Trophoblast cell (in vitro differentiated cells and primary cell): ENCODE measurements at regions not wholly inside any gene's neighbourhood (a gene's known extent, or its start where the extent isn't known, plus 50 kb on each side); places are given as distances from the start of the nearest gene placed in this dataset.

Experiments used
- DNase-seq, 2 donors: peaks; one replicate each; pipeline ENCODE4 v3.0.0-alpha.2; 2016
- H2AFZ ChIP-seq: 2 replicates; pipeline ENCODE4 v1.6.1; 2013; ENCODE audit warnings: low read length, moderate library complexity, mild to moderate bottlenecking; ENCODE audit not compliant: insufficient read depth, poor library complexity
- H2AK5ac ChIP-seq: 2 replicates; pipeline ENCODE4 v1.6.1; 2013; ENCODE audit warnings: mild to moderate bottlenecking, low read length
- H2BK120ac ChIP-seq: 2 replicates; pipeline ENCODE4 v1.6.1; 2013; ENCODE audit warnings: low read length, mild to moderate bottlenecking, moderate library complexity; ENCODE audit not compliant: insufficient read depth, poor library complexity
- H2BK12ac ChIP-seq: 2 replicates; pipeline ENCODE4 v1.6.1; 2013; ENCODE audit warnings: mild to moderate bottlenecking, low read length, moderate library complexity
- H2BK5ac ChIP-seq: 2 replicates; pipeline ENCODE4 v1.6.1; 2013; ENCODE audit warnings: low read length, low read depth, moderate library complexity, mild to moderate bottlenecking; ENCODE audit not compliant: poor library complexity
- H3K14ac ChIP-seq: 2 replicates; pipeline ENCODE4 v1.6.1; 2013; ENCODE audit warnings: mild to moderate bottlenecking, low read length
- H3K18ac ChIP-seq: 2 replicates; pipeline ENCODE4 v1.6.1; 2013; ENCODE audit warnings: mild to moderate bottlenecking, low read length
- H3K23ac ChIP-seq: 2 replicates; pipeline ENCODE4 v1.6.1; 2013; ENCODE audit warnings: low read length
- H3K27ac ChIP-seq: 2 replicates; pipeline ENCODE4 v1.5.1; 2013; ENCODE audit warnings: low read depth, mild to moderate bottlenecking, inconsistent platforms, low read length, moderate library complexity
- H3K27me3 ChIP-seq: 2 replicates; pipeline ENCODE4 v1.6.1; 2013; ENCODE audit warnings: inconsistent platforms, mild to moderate bottlenecking, low read length, moderate library complexity; ENCODE audit not compliant: insufficient read depth
- H3K36me3 ChIP-seq, 2 experiments: 1 replicate in 1 of 2; 2 replicates in 1 of 2; pipeline ENCODE4 v1.6.1; 2013; ENCODE audit warnings: low read length in 2 of 2, mild to moderate bottlenecking in 2 of 2, moderate library complexity in 1 of 2; ENCODE audit not compliant: insufficient read depth in 2 of 2, control insufficient read depth in 1 of 2
- H3K4ac ChIP-seq: 2 replicates; pipeline ENCODE4 v1.6.1; 2013; ENCODE audit warnings: low read depth, mild to moderate bottlenecking, low read length, moderate library complexity
- H3K4me1 ChIP-seq, 2 experiments: 1 replicate in 1 of 2; 2 replicates in 1 of 2; pipeline ENCODE4 v1.6.1; 2013; ENCODE audit warnings: low read length in 2 of 2, mild to moderate bottlenecking in 2 of 2, moderate library complexity in 1 of 2; ENCODE audit not compliant: insufficient read depth in 2 of 2, control insufficient read depth in 1 of 2
- H3K4me2 ChIP-seq: 2 replicates; pipeline ENCODE4 v1.6.1; 2013; ENCODE audit warnings: inconsistent platforms, mild to moderate bottlenecking, low read length, moderate library complexity
- H3K4me3 ChIP-seq: 2 replicates; pipeline ENCODE4 v1.5.1; 2013; ENCODE audit warnings: mild to moderate bottlenecking, low read depth, low read length, inconsistent platforms
- H3K79me1 ChIP-seq: one replicate; pipeline ENCODE4 v1.6.1; 2013; ENCODE audit warnings: low read length
- H3K79me2 ChIP-seq: 2 replicates; pipeline ENCODE4 v1.6.1; 2013; ENCODE audit warnings: low read length, mild to moderate bottlenecking; ENCODE audit not compliant: control insufficient read depth, insufficient read depth, poor library complexity
- H3K9ac ChIP-seq: 2 replicates; pipeline ENCODE4 v1.6.1; 2013; ENCODE audit warnings: mild to moderate bottlenecking, low read length
- H3K9me3 ChIP-seq: 2 replicates; pipeline ENCODE4 v1.6.1; 2013; ENCODE audit warnings: low read depth, mild to moderate bottlenecking, control low read depth, inconsistent platforms, low read length; ENCODE audit not compliant: insufficient read depth
- H4K12ac ChIP-seq: 2 replicates; pipeline ENCODE4 v1.6.1; 2013; ENCODE audit warnings: low read depth, mild to moderate bottlenecking, low read length, moderate library complexity
- H4K8ac ChIP-seq: 2 replicates; pipeline ENCODE4 v1.6.1; 2013; ENCODE audit warnings: low read depth, mild to moderate bottlenecking, low read length, moderate library complexity
- H4K91ac ChIP-seq: one replicate; pipeline ENCODE4 v1.6.1; 2013; ENCODE audit warnings: low read depth, mild to moderate bottlenecking, low read length, moderate library complexity
- WGBS: extraction: QIAGEN DNeasy Blood & Tissue Kit; methylation state at CpG from one replicate; pipeline ENCODE4 v1.1.7; 2013; ENCODE audit warnings: missing lambda C conversion rate; ENCODE audit not compliant: insufficient read length, insufficient coverage; ENCODE audit errors: extremely low coverage; 5-methylcytosine and 5-hydroxymethylcytosine counted together

DNA sequence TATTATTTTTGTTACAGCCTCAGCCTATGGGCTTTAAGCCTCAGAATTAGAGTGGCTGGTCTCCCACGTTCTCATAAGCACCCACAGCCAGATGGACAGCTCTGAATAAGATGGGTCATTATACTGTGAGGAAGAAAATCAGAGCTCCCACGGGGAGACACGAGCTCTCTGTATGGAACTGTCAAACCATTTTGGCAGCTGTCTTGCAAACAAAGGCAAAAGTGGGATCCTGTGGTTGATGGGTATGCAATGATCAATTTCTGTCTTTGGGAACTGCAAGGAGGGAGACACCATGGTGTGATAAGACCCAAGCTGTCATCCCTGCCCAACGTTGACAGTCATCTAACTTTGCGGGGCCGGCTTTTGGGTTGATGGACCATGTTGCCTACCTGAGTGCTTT, 614.3 kb downstream of the TYW1 start:
- Histone ChIP-seq H3K79me2 (no peaks in the 10 kb centered on the region), H3K4me3 (no peak overlapping the region), H3K9me3 (no peaks in the 10 kb centered on the region), H3K14ac (no peak overlapping the region), H3K4ac (no peak overlapping the region), H4K8ac (no peak overlapping the region), H2BK5ac (no peak overlapping the region), H3K79me1 (no peaks in the 10 kb centered on the region), H2BK12ac (no peak overlapping the region), H2AFZ (no peak overlapping the region), H3K27ac (no peak overlapping the region), H4K91ac (no peak overlapping the region), H3K9ac (no peak overlapping the region), H2AK5ac (no peak overlapping the region), H3K23ac (no peak overlapping the region), H4K12ac (no peak overlapping the region), H3K4me1 (peaks cover 4 to 6% of the 10 kb centered on the region in 2 experiments), H3K27me3 (no peaks in the 10 kb centered on the region), H2BK120ac (no peak overlapping the region), H3K36me3 (no peaks in the 10 kb centered on the region), H3K4me2 (no peak overlapping the region), H3K18ac (no peak overlapping the region)
- no CpG with 5 or more reads among the region's 6 CpGs for WGBS
- DNase-seq, result no peak

DNA sequence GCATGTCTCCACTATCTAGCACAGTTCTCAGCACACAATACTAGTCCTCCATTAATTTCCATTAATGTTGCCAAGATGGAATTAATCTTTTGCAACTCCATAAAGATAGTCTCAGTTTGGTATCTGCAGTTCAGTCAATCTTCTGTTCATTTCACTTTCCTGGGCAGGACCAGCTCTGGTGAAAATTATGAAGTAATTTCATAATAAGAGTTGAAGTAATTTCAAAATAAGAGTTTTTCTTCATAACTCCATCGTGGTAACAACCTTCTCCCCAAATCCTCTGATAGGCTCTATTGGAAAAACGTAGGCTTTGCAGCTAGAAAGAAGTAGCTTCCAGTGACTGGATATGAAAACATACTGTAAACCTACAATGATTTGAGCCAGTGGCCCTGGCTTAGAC, 618.2 kb downstream of the TYW1 start:
- H4K12ac ChIP-seq, result no peak overlapping the region
- no peak overlapping the region for H2BK5ac ChIP-seq
- no peak overlapping the region for H2BK120ac ChIP-seq
- H4K8ac ChIP-seq, result no peak overlapping the region
- no peak overlapping the region for H2AK5ac ChIP-seq
- H3K9me3 ChIP-seq, result no peaks in the 10 kb centered on the region
- H3K4me2 ChIP-seq, result no peak overlapping the region
- no peaks in the 10 kb centered on the region for H3K27me3 ChIP-seq
- H3K23ac ChIP-seq, result no peak overlapping the region
- no peak overlapping the region for H3K9ac ChIP-seq
- no peak overlapping the region for H3K4ac ChIP-seq
- no peak overlapping the region for H3K27ac ChIP-seq
- no peak for DNase-seq
- H3K14ac ChIP-seq, result no peak overlapping the region
- no peak overlapping the region for H2AFZ ChIP-seq
- no peaks in the 10 kb centered on the region for H3K36me3 ChIP-seq
- no peak overlapping the region for H4K91ac ChIP-seq
- H2BK12ac ChIP-seq, result no peak overlapping the region
- H3K18ac ChIP-seq, result no peak overlapping the region
- no peak overlapping the region for H3K4me3 ChIP-seq
- H3K4me1 ChIP-seq, result peaks cover 12 to 13% of the 10 kb centered on the region in 2 experiments
- H3K79me1 ChIP-seq, result peaks cover 4% of the 10 kb centered on the region
- H3K79me2 ChIP-seq, result no peaks in the 10 kb centered on the region
- WGBS, result no CpG with 5 or more reads among the region's 2 CpGs

DNA sequence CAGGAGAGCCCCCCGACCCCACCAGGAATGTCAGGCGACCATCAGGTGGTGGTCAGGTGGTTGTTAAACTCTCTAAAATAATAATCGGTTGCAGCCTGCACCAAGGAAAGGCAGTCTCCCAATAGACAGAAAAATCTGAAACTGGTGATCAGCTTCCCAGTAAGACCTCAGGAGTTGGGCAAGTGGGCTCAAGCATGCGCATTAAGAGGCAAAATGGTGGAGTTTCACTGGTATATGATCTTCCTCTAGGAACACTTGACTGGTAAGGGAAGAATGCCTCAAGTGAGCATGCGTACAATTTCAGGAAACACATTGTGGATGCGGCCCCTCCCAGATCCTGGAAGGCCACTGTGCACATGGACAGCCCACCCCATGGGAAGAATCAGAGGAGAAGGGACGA, 619.9 kb downstream of the TYW1 start:
- peaks cover 21 to 22% of the 10 kb centered on the region in 2 experiments for H3K4me1 ChIP-seq
- DNase-seq, result no peak
- H3K18ac ChIP-seq, result no peak overlapping the region
- H3K4me3 ChIP-seq, result no peak overlapping the region
- WGBS, result no CpG with 5 or more reads among the region's 7 CpGs
- H3K4ac ChIP-seq, result no peak overlapping the region
- H2AK5ac ChIP-seq, result no peak overlapping the region
- H3K79me1 ChIP-seq, result peaks cover 13% of the 10 kb centered on the region
- H3K27me3 ChIP-seq, result no peaks in the 10 kb centered on the region
- H4K91ac ChIP-seq, result no peak overlapping the region
- H3K9ac ChIP-seq, result no peak overlapping the region
- no peak overlapping the region for H4K12ac ChIP-seq
- H3K79me2 ChIP-seq, result no peaks in the 10 kb centered on the region
- no peak overlapping the region for H3K14ac ChIP-seq
- no peaks in the 10 kb centered on the region for H3K9me3 ChIP-seq
- H2BK5ac ChIP-seq, result no peak overlapping the region
- no peak overlapping the region for H2BK12ac ChIP-seq
- no peak overlapping the region for H2BK120ac ChIP-seq
- H4K8ac ChIP-seq, result no peak overlapping the region
- no peak overlapping the region for H3K23ac ChIP-seq
- no peak overlapping the region for H3K4me2 ChIP-seq
- H2AFZ ChIP-seq, result no peak overlapping the region
- H3K36me3 ChIP-seq, result no peaks in the 10 kb centered on the region
- no peak overlapping the region for H3K27ac ChIP-seq

DNA sequence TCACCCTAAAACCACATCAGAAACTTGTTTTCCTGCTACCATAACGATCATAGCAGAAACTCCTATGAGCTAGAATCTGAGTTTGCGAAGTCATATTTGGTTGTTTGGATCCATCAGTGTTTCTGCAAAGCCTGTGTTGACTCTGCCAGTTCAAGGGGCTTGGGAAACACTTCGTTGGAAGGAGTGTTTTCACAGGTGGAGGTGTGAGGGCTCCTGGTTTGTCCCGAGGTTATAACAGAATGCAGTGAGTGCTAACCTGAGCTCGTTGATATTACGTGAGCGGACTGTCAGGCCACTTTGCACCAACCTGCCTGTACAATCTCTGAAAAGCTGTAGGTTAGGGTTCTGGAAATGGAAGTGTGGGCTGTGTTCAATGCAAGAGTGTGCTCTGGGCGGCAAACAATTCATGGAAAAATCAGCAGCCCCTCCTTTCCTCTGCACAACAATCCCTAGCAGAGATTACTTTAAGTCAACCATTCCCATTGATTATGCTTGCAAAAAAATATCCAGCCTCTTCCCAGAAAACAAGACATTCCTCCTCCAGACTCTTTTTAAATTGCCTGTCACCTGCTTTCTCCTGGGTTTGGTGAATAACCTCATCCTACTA, 622.0 kb downstream of the TYW1 start:
- no peak overlapping the region for H4K12ac ChIP-seq
- H2AK5ac ChIP-seq, result no peak overlapping the region
- DNase-seq, result no peak
- H2BK120ac ChIP-seq, result peak overlapping the region; percentile 40
- no peak overlapping the region for H2BK12ac ChIP-seq
- peaks cover 17% of the 10 kb centered on the region for H3K79me1 ChIP-seq
- peak overlapping the region; percentile 35 for H4K91ac ChIP-seq
- H3K9me3 ChIP-seq, result no peaks in the 10 kb centered on the region
- H3K4me2 ChIP-seq, result peak overlapping the region; percentile 15
- no peak overlapping the region for H2AFZ ChIP-seq
- no peak overlapping the region for H3K4ac ChIP-seq
- H3K27me3 ChIP-seq, result no peaks in the 10 kb centered on the region
- no peaks in the 10 kb centered on the region for H3K79me2 ChIP-seq
- H3K4me1 ChIP-seq, result peaks cover 17 to 20% of the 10 kb centered on the region in 2 experiments
- no peak overlapping the region for H3K18ac ChIP-seq
- no peak overlapping the region for H3K23ac ChIP-seq
- peak overlapping the region; percentile 42 for H3K27ac ChIP-seq
- no peak overlapping the region for H3K4me3 ChIP-seq
- H4K8ac ChIP-seq, result no peak overlapping the region
- H3K9ac ChIP-seq, result no peak overlapping the region
- no peak overlapping the region for H2BK5ac ChIP-seq
- no peaks in the 10 kb centered on the region for H3K36me3 ChIP-seq
- no CpG with 5 or more reads among the region's 8 CpGs for WGBS
- H3K14ac ChIP-seq, result no peak overlapping the region
